ENCODE measurements at regions not wholly inside any gene's neighbourhood (a gene's known extent, or its start where the extent isn't known, plus 50 kb on each side); places are given as distances from the start of the nearest gene placed in this dataset.

DNA sequence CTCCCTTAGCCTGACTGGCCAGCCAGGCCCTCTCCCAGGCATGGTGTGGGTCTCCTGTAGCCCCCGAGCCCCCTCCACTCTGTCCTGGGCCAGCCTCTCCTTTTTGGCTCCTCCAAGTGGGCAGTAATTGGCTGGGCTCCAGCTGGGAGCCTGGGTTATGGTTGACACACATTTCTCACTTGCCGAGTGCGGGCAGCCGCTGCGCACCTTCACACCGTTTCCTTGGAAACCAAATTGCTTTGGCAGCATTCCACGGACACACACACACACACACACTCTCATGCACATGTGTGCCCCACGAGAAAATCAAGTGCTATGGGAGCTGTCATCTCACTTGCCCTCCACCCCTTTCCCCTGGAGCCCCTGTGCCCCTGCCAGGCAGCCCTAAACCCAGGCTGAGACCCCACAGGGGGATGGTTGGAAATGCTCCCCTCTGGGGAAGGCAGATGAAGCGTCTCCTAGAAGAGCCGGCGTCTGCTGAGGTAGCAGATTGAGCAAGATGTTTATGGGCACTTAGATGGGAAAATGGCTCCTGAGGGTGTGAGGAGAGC, 402.7 kb upstream of the TNRC6C start:
- H4K20me1 ChIP-seq (ENCODE audit: low read length) = no peaks in the 10 kb centered on the region
- no peaks in the 10 kb centered on the region for H3K79me2 ChIP-seq (ENCODE audit: low read length)
- H3K4me2 ChIP-seq (ENCODE audit: low read length) = no peak overlapping the region
- ATAC-seq = no peak
- H2AFZ ChIP-seq (ENCODE audit: low read length) = no peak overlapping the region
- ChIA-PET POLR2A (ENCODE audit: unreplicated experiment) (no interaction called here), CTCF (no interaction called here)
- no peak overlapping the region for H3K4me3 ChIP-seq (ENCODE audit: low read length)
- no peaks in the 10 kb centered on the region for H3F3A ChIP-seq (ENCODE audit: low read length, unreplicated experiment)
- BruUV-seq (replicated peaks) = no TSS peak
- H3K36me3 ChIP-seq (ENCODE audit: low read depth, low read length) = no peaks in the 10 kb centered on the region
- peak; percentile 25 for DNase-seq
- no peaks in the 10 kb centered on the region for H3K4me1 ChIP-seq (ENCODE audit: insufficient read depth, low read length)
- TF ChIP-seq, protein P1, sequence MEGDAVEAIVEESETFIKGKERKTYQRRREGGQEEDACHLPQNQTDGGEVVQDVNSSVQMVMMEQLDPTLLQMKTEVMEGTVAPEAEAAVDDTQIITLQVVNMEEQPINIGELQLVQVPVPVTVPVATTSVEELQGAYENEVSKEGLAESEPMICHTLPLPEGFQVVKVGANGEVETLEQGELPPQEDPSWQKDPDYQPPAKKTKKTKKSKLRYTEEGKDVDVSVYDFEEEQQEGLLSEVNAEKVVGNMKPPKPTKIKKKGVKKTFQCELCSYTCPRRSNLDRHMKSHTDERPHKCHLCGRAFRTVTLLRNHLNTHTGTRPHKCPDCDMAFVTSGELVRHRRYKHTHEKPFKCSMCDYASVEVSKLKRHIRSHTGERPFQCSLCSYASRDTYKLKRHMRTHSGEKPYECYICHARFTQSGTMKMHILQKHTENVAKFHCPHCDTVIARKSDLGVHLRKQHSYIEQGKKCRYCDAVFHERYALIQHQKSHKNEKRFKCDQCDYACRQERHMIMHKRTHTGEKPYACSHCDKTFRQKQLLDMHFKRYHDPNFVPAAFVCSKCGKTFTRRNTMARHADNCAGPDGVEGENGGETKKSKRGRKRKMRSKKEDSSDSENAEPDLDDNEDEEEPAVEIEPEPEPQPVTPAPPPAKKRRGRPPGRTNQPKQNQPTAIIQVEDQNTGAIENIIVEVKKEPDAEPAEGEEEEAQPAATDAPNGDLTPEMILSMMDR (conservative IDR thresholded peaks at IDR 0.05; ENCODE audit: low read depth, low read length) = no peak
- TF ChIP-seq EZH2 (IDR thresholded peaks at IDR 0.05; ENCODE audit: low read length, unreplicated experiment) (no peak), EZH2phosphoT487 (IDR thresholded peaks at IDR 0.05; ENCODE audit: borderline replicate concordance, low read length) (no peak)
- intact Hi-C loops (cut with micrococcal nuclease) = no loop called here
- H3K27me3 ChIP-seq (ENCODE audit: low read length) = peaks cover 84% of the 10 kb centered on the region
- H3K27ac ChIP-seq (ENCODE audit: low read length) = no peak overlapping the region
- no peaks in the 10 kb centered on the region for H3K9me3 ChIP-seq (ENCODE audit: low read length)
- no peak overlapping the region for H3K9ac ChIP-seq (ENCODE audit: low read length)
- H3K9me2 ChIP-seq (replicated peaks; ENCODE audit: low read length) = no peaks in the 10 kb centered on the region

DNA sequence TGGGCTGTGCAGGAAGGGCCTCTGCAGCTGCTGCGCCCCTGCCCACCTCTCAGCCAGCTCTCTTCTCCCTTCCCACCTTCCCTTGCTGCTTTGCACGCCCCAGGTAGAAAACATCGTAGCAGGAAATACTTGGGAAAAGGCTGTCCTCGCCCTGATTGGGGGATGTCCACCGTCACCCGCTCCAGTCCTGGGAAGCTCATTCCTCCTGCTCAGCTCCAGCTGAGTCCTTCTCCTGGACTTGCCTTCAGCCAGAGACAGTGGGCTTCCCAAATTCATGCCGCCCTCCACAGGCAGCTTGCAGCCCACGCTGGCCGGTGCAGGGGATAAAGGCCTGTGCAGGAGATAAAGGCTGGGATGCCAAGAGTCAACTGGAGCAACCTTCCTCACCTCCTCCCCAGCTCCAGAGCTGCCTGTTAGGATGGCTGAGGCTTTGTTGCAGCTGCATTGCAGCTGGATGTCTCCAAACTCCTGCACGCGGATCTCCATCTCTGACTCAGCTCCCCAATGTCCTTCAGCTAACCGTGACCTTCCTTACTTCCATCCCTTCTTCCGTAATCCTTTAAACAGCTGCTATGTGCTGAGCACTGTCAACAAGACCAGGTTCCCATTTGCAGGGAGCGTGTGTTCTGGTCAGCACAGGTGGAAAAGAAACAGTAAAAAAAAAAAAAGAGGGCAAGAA, 402.0 kb upstream of the TNRC6C start:
- Histone ChIP-seq H3K79me2 (ENCODE audit: low read length) (no peaks in the 10 kb centered on the region), H3K9me2 (replicated peaks; ENCODE audit: low read length) (no peaks in the 10 kb centered on the region), H4K20me1 (ENCODE audit: low read length) (no peaks in the 10 kb centered on the region), H3K27me3 (ENCODE audit: low read length) (peaks cover 77% of the 10 kb centered on the region), H3K4me1 (ENCODE audit: insufficient read depth, low read length) (no peaks in the 10 kb centered on the region), H3F3A (ENCODE audit: low read length, unreplicated experiment) (no peaks in the 10 kb centered on the region), H3K4me3 (ENCODE audit: low read length) (no peak overlapping the region), H2AFZ (ENCODE audit: low read length) (no peak overlapping the region), H3K36me3 (ENCODE audit: low read depth, low read length) (no peaks in the 10 kb centered on the region), H3K27ac (ENCODE audit: low read length) (no peak overlapping the region), H3K9me3 (ENCODE audit: low read length) (no peaks in the 10 kb centered on the region), H3K4me2 (ENCODE audit: low read length) (no peak overlapping the region), H3K9ac (ENCODE audit: low read length) (no peak overlapping the region)
- DNase-seq = no peak
- no TSS peak for BruUV-seq (replicated peaks)
- no peak for ATAC-seq
- CTCF ChIA-PET = no interaction called here
- TF ChIP-seq EZH2 (IDR thresholded peaks at IDR 0.05; ENCODE audit: low read length, unreplicated experiment) (no peak), EZH2phosphoT487 (IDR thresholded peaks at IDR 0.05; ENCODE audit: borderline replicate concordance, low read length) (no peak)
- TF ChIP-seq, protein P1 (conservative IDR thresholded peaks at IDR 0.05; ENCODE audit: low read depth, low read length) = no peak
- POLR2A ChIA-PET (ENCODE audit: unreplicated experiment) = no interaction called here
- intact Hi-C loops (cut with micrococcal nuclease) = no loop called here

DNA sequence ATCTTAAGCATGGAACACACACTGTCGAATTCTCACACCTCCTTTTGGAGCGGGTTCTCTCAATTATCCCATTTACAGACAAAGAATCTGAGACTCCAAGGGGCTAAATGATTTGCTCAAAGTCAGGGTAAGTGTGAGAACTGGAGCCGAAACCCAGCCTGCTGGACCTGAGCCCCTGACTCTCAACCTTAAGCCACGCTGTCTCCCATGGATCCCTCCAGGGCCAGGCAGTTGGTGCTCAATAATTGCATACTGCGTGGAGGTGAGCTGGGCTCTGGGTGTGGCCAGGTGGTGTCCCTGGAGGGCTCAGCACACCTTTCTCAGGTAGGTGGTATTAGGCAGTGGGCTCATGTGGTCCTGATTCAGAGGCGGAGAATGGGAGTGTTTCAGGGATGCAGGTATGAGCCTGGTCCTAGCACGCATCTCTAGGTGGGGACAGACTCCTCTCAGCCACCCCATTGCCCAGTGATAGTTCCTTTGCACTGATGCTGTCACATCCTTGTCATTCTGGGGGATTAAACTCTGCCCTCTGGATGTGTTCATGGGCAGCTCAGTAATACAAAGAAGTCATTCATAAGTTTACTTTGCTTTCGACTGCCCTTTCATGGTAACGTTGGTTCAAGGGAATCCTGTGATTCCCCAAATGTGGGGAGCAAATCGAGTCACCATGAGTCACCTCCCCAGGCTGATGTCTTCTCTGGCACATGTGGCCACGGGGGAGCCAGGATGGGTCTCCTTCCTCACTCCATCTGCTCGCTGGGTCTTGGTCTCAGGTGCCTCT, 399.5 kb upstream of the TNRC6C start:
- Histone ChIP-seq H3K79me2 (ENCODE audit: low read length) (no peaks in the 10 kb centered on the region), H3K4me3 (ENCODE audit: low read length) (no peak overlapping the region), H3K9me3 (ENCODE audit: low read length) (no peaks in the 10 kb centered on the region), H3K4me2 (ENCODE audit: low read length) (no peak overlapping the region), H3F3A (ENCODE audit: low read length, unreplicated experiment) (no peaks in the 10 kb centered on the region), H3K9me2 (replicated peaks; ENCODE audit: low read length) (no peaks in the 10 kb centered on the region), H2AFZ (ENCODE audit: low read length) (no peak overlapping the region), H4K20me1 (ENCODE audit: low read length) (no peaks in the 10 kb centered on the region), H3K4me1 (ENCODE audit: insufficient read depth, low read length) (no peaks in the 10 kb centered on the region), H3K36me3 (ENCODE audit: low read depth, low read length) (no peaks in the 10 kb centered on the region), H3K9ac (ENCODE audit: low read length) (no peak overlapping the region), H3K27me3 (ENCODE audit: low read length) (peaks cover 64% of the 10 kb centered on the region), H3K27ac (ENCODE audit: low read length) (no peak overlapping the region)
- TF ChIP-seq EZH2 (IDR thresholded peaks at IDR 0.05; ENCODE audit: low read length, unreplicated experiment) = no peak
- TF ChIP-seq, protein P1 (conservative IDR thresholded peaks at IDR 0.05; ENCODE audit: low read depth, low read length) = no peak
- TF ChIP-seq EZH2phosphoT487 (IDR thresholded peaks at IDR 0.05; ENCODE audit: borderline replicate concordance, low read length) = no peak
- ATAC-seq = no peak
- no TSS peak for BruUV-seq (replicated peaks)
- intact Hi-C loops (cut with micrococcal nuclease) = no loop called here
- ChIA-PET CTCF (no interaction called here), POLR2A (ENCODE audit: unreplicated experiment) (no interaction called here)
- DNase-seq = peak; percentile 13

All from PC-3 (cell line).